GM12878 (cell line): ENCODE measurements at regions not wholly inside any gene's neighbourhood (a gene's known extent, or its start where the extent isn't known, plus 50 kb on each side); places are given as distances from the start of the nearest gene placed in this dataset.

ENCODE experiments used
- ATAC-seq: fragments of 200-7000 bp; cut with Tn5 transposase; 3 replicates; pipeline ENCODE4 v1.9.1; 2020; ENCODE audit warnings: mild to moderate bottlenecking, moderate library complexity
- BruUV-seq: library from RNA; stranded (reverse); fragments of 400-500 nt; replicated peaks from 2 replicates; lab custom pipeline; 2021; lab: Mats Ljungman, UMichigan
- CTCF ChIA-PET: fragments of 300-600 bp; sonication (Branson Sonifier 250); formaldehyde crosslinking; extraction: SDS; loops from one replicate; lab custom pipeline; 2021; ENCODE audit warnings: inconsistent platforms; lab: Yijun Ruan, JAX
- POLR2A ChIA-PET: fragments of 350-600 bp; formaldehyde crosslinking; extraction: SDS; loops from one replicate; lab custom pipeline; 2021; ENCODE audit warnings: inconsistent platforms; lab: Charles Lee
- RAD21 ChIA-PET: fragments of 300-600 bp; sonication (Branson Sonifier 250); formaldehyde crosslinking; loops from one replicate; lab custom pipeline; 2023; ENCODE audit warnings: antibody characterized with exemption; ENCODE audit not compliant: unreplicated experiment; lab: Charles Lee
- SMC1A ChIA-PET: fragments of 300-600 bp; sonication (Branson Sonifier 250); formaldehyde crosslinking; loops from one replicate; lab custom pipeline; 2023; ENCODE audit not compliant: unreplicated experiment, uncharacterized antibody; lab: Charles Lee
- DNase-seq: peaks from one replicate; pipeline ENCODE4 v3.0.0-alpha.2; 2011; ENCODE audit warnings: low read depth, low spot score
- FAIRE-seq: peaks from 3 replicates; lab custom pipeline; 2011; peaks lifted over from hg19 to GRCh38; lab: Jason Lieb, UNC
- H2AFZ ChIP-seq: 2 replicates; pipeline ENCODE4 v1.6.0; 2011; ENCODE audit warnings: low read depth, low read length, control low read depth; ENCODE audit not compliant: control insufficient read depth
- H3K27ac ChIP-seq: 2 replicates; pipeline ENCODE4 v1.5.1; 2011; ENCODE audit warnings: control low read depth; ENCODE audit not compliant: control insufficient read depth, insufficient read depth
- H3K27me3 ChIP-seq, 2 experiments: replicated peaks in 1 of 2; 2 replicates each; pipeline versions ENCODE4 v1.6.0 to v1.6.1; 2011; ENCODE audit warnings: low read length in 1 of 2; ENCODE audit not compliant: control insufficient read depth in 2 of 2, insufficient read depth in 2 of 2
- H3K36me3 ChIP-seq, 2 experiments: 2 replicates each; pipeline ENCODE4 v1.5.1; 2011; ENCODE audit warnings: low read length in 1 of 2; ENCODE audit not compliant: control insufficient read depth in 2 of 2, insufficient read depth in 2 of 2
- H3K4me1 ChIP-seq: 2 replicates; pipeline ENCODE4 v1.6.1; 2011; ENCODE audit warnings: mild to moderate bottlenecking, low read length, moderate library complexity, mixed read lengths; ENCODE audit not compliant: control insufficient read depth, insufficient read depth
- H3K4me2 ChIP-seq: 2 replicates; pipeline ENCODE4 v1.6.0; 2011; ENCODE audit warnings: control low read depth; ENCODE audit not compliant: control insufficient read depth, insufficient read depth
- H3K4me3 ChIP-seq: fragments of 200-600 bp; sonication (generic); 2 replicates; pipeline ENCODE4 v1.5.1; 2016
- H3K79me2 ChIP-seq: 2 replicates; pipeline ENCODE4 v1.6.0; 2011; ENCODE audit warnings: low read length; ENCODE audit not compliant: control insufficient read depth, insufficient read depth
- H3K9ac ChIP-seq: 2 replicates; pipeline ENCODE4 v1.8.0; 2011; ENCODE audit warnings: low read length, control low read depth, mixed read lengths; ENCODE audit not compliant: control insufficient read depth, insufficient read depth
- H3K9me3 ChIP-seq: replicated peaks from 3 replicates; pipeline ENCODE4 v1.5.1; 2011; ENCODE audit warnings: mild to moderate bottlenecking, low read length; ENCODE audit not compliant: control insufficient read depth, insufficient read depth
- H4K20me1 ChIP-seq: 2 replicates; pipeline ENCODE4 v1.6.0; 2011; ENCODE audit not compliant: control insufficient read depth, insufficient read depth
- BACH1 ChIP-seq: fragments of 450-650 bp; IDR thresholded peaks from 2 replicates; pipeline ENCODE4 v1.6.1; 2017; ENCODE audit warnings: mild to moderate bottlenecking, borderline replicate concordance
- CEBPB ChIP-seq, 2 experiments: fragments of 150-350 bp in 1 of 2; IDR thresholded peaks; 2 replicates each; pipeline ENCODE4 v1.6.1; 2012 to 2014; ENCODE audit warnings: low read depth in 2 of 2, low read length in 2 of 2, borderline replicate concordance in 1 of 2, inconsistent platforms in 1 of 2
- CREM ChIP-seq: IDR thresholded peaks from 2 replicates; pipeline ENCODE4 v1.6.1; 2014; ENCODE audit warnings: antibody characterized with exemption, low read depth
- EP300 ChIP-seq, 2 experiments: fragments of 150-350 bp in 1 of 2; IDR thresholded peaks; 2 replicates each; pipeline ENCODE4 v1.6.1; 2011 to 2012; ENCODE audit warnings: low read depth in 2 of 2, low read length in 2 of 2, borderline replicate concordance in 1 of 2, improper control_type of control experiment in 1 of 2, inconsistent platforms in 1 of 2; ENCODE audit not compliant: control insufficient read depth in 1 of 2
- FOXK2 ChIP-seq: fragments of 450-650 bp; IDR thresholded peaks from 2 replicates; pipeline ENCODE4 v1.6.1; 2017; ENCODE audit warnings: mild to moderate bottlenecking, moderate library complexity
- HDAC2 ChIP-seq: fragments of 200-600 bp; sonication (generic); IDR thresholded peaks from 2 replicates; pipeline ENCODE4 v1.6.1; 2017
- HDAC6 ChIP-seq: fragments of 200-600 bp; sonication (generic); IDR thresholded peaks from one replicate; pipeline ENCODE4 v1.8.0; 2017; ENCODE audit warnings: antibody characterized with exemption; ENCODE audit not compliant: unreplicated experiment
- POU2F2 ChIP-seq: IDR thresholded peaks from 3 replicates; pipeline ENCODE4 v1.6.1; 2011; ENCODE audit warnings: low read depth, mild to moderate bottlenecking, low read length, borderline replicate concordance
- SMARCA5 ChIP-seq: fragments of 450-650 bp; IDR thresholded peaks from 2 replicates; pipeline ENCODE4 v1.6.1; 2017; ENCODE audit warnings: mild to moderate bottlenecking
- SPI1 ChIP-seq: IDR thresholded peaks from 2 replicates; pipeline ENCODE4 v1.6.1; 2011; ENCODE audit warnings: low read depth, mild to moderate bottlenecking, low read length, moderate library complexity, borderline replicate concordance; ENCODE audit not compliant: insufficient read depth
- SREBF1 ChIP-seq: IDR thresholded peaks from 2 replicates; pipeline ENCODE4 v1.6.1; 2012; ENCODE audit warnings: mild to moderate bottlenecking, low read length
- SRF ChIP-seq, 2 experiments: IDR thresholded peaks; 2 replicates each; pipeline ENCODE4 v1.6.1; 2011; ENCODE audit warnings: low read depth in 2 of 2, low read length in 2 of 2, mild to moderate bottlenecking in 1 of 2, moderate library complexity in 1 of 2
- TCF3 ChIP-seq: IDR thresholded peaks from 2 replicates; pipeline ENCODE4 v1.6.1; 2012; ENCODE audit warnings: low read depth, mild to moderate bottlenecking, low read length, borderline replicate concordance; ENCODE audit not compliant: insufficient read depth
- ZZZ3 ChIP-seq: IDR thresholded peaks from 2 replicates; pipeline ENCODE4 v1.6.1; 2011; ENCODE audit warnings: low read depth; ENCODE audit not compliant: control insufficient read depth, insufficient read length
- WGBS: methylation state at CpG from one replicate; pipeline ENCODE4 v1.1.6; 2016; ENCODE audit warnings: low lambda C conversion rate; ENCODE audit not compliant: insufficient replicate concordance, insufficient coverage; ENCODE audit errors: missing lambda C conversion rate; 5-methylcytosine and 5-hydroxymethylcytosine counted together
- in situ Hi-C: fragments of 300-500 bp; cut with MboI; formaldehyde crosslinking; loops from 9 replicates; pipeline ENCODE4 v1.14.3; 2018; ENCODE audit warnings: mixed read lengths
- intact Hi-C: fragments of 100-400 bp; cut with micrococcal nuclease; formaldehyde crosslinking; loops from one replicate; pipeline ENCODE4 v1.14.2; 2022; ENCODE audit not compliant: unreplicated experiment
- TF ChIP-seq, protein P1 (sequence below): fragments of 450-650 bp; formaldehyde crosslinking; IDR thresholded peaks from 2 replicates; pipeline ENCODE4 v1.5.0; 2022; ENCODE audit warnings: mild to moderate bottlenecking, missing genetic modification characterization
- TF ChIP-seq, protein P2 (sequence below): fragments of 150-350 bp; IDR thresholded peaks from 2 replicates; pipeline ENCODE4 v1.6.1; 2014; ENCODE audit warnings: mild to moderate bottlenecking, low read depth, low read length
- TF ChIP-seq, protein P3 (sequence below): IDR thresholded peaks from 2 replicates; pipeline ENCODE4 v1.6.1; 2012; ENCODE audit warnings: low read depth, low read length, improper control_type of control experiment

DNA sequence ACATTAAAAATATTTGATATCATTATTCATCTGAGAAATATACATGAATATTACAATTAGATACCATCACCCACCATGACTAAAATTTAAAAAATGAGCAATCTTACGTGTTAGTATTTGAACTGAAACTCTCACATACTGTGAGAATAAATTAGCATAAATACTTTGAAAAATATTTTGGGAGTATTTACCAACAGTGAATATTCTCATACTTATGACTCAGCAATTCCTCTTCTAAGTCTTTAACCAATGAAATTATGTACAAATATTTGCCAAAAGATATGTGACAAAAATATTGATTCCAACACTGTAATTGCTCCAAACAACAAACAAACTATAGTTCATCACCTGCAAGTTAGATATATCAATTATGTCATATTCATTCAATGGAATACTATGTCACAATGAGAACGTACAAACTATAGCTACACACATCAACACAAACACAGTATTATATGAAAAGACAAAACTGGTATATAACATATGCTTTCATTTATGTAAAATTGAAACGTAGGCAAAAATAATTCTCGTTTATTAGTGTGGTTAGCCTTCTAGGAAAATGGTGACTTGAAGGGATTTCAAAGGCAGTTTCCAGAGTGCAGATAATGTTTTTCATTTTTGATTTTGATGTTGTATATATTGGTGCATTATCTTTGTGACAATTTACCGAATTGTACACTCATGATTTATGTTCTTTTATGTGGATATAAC is 742.2 kb downstream of the SLC16A7 start (continued):
- TF ChIP-seq, protein P1, sequence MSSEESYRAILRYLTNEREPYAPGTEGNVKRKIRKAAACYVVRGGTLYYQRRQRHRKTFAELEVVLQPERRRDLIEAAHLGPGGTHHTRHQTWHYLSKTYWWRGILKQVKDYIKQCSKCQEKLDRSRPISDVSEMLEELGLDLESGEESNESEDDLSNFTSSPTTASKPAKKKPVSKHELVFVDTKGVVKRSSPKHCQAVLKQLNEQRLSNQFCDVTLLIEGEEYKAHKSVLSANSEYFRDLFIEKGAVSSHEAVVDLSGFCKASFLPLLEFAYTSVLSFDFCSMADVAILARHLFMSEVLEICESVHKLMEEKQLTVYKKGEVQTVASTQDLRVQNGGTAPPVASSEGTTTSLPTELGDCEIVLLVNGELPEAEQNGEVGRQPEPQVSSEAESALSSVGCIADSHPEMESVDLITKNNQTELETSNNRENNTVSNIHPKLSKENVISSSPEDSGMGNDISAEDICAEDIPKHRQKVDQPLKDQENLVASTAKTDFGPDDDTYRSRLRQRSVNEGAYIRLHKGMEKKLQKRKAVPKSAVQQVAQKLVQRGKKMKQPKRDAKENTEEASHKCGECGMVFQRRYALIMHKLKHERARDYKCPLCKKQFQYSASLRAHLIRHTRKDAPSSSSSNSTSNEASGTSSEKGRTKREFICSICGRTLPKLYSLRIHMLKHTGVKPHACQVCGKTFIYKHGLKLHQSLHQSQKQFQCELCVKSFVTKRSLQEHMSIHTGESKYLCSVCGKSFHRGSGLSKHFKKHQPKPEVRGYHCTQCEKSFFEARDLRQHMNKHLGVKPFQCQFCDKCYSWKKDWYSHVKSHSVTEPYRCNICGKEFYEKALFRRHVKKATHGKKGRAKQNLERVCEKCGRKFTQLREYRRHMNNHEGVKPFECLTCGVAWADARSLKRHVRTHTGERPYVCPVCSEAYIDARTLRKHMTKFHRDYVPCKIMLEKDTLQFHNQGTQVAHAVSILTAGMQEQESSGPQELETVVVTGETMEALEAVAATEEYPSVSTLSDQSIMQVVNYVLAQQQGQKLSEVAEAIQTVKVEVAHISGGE (CRISPR knock-in tag), result no peak
- TF ChIP-seq, protein P2, sequence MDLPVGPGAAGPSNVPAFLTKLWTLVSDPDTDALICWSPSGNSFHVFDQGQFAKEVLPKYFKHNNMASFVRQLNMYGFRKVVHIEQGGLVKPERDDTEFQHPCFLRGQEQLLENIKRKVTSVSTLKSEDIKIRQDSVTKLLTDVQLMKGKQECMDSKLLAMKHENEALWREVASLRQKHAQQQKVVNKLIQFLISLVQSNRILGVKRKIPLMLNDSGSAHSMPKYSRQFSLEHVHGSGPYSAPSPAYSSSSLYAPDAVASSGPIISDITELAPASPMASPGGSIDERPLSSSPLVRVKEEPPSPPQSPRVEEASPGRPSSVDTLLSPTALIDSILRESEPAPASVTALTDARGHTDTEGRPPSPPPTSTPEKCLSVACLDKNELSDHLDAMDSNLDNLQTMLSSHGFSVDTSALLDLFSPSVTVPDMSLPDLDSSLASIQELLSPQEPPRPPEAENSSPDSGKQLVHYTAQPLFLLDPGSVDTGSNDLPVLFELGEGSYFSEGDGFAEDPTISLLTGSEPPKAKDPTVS, result no peak
- TF ChIP-seq, protein P3, sequence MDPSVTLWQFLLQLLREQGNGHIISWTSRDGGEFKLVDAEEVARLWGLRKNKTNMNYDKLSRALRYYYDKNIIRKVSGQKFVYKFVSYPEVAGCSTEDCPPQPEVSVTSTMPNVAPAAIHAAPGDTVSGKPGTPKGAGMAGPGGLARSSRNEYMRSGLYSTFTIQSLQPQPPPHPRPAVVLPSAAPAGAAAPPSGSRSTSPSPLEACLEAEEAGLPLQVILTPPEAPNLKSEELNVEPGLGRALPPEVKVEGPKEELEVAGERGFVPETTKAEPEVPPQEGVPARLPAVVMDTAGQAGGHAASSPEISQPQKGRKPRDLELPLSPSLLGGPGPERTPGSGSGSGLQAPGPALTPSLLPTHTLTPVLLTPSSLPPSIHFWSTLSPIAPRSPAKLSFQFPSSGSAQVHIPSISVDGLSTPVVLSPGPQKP, result no peak
- no peak for TF ChIP-seq SRF (IDR thresholded peaks at IDR 0.05; ENCODE audit: low read depth in 2 of 2, low read length in 2 of 2)

DNA sequence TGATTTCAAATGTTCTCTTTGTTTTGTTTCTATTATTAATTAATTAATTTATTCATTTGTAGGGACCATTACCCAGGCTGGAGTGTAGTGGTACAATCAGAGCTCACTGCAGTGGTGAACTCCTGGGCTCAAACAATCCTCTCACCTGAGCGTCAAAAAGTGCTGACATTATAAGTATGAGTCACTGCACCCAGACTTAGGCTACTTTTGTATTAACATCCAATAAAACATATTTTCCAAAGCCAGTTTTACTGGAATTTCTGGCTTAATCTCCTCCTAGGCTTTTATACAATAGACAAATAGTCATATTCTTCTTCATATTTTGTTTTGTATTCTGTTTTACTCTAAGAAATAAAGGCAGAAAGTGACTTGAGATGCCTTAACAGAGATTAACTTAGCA is 749.6 kb downstream of the SLC16A7 start:
- no peak overlapping the region for H3K4me2 ChIP-seq
- no peaks in the 10 kb centered on the region for H3K36me3 ChIP-seq
- no peaks in the 10 kb centered on the region for H4K20me1 ChIP-seq
- intact Hi-C loops, result no loop called here
- BruUV-seq, result no TSS peak
- ChIA-PET SMC1A (no interaction called here), POLR2A (no interaction called here), CTCF (no interaction called here), RAD21 (no interaction called here)
- H3K27me3 ChIP-seq, result no peaks in the 10 kb centered on the region
- H3K9ac ChIP-seq, result no peak overlapping the region
- H3K79me2 ChIP-seq, result no peaks in the 10 kb centered on the region
- no peak for DNase-seq
- in situ Hi-C loops, result no loop called here
- 45% methylated on average over 1 of the region's 1 CpG for WGBS
- H3K27ac ChIP-seq, result no peak overlapping the region
- no peak for FAIRE-seq
- no peaks in the 10 kb centered on the region for H3K9me3 ChIP-seq
- no peak overlapping the region for H3K4me3 ChIP-seq
- H3K4me1 ChIP-seq, result no peaks in the 10 kb centered on the region
- no peak for ATAC-seq
- H2AFZ ChIP-seq, result no peak overlapping the region
- no peak for TF ChIP-seq BACH1
- TF ChIP-seq HDAC2, result no peak
- TF ChIP-seq TCF3, result no peak
- TF ChIP-seq SPI1, result no peak
- no peak for TF ChIP-seq HDAC6
- TF ChIP-seq EP300 (IDR thresholded peaks at IDR 0.05; ENCODE audit: borderline replicate concordance in 1 of 2, control insufficient read depth in 1 of 2, low read depth in 2 of 2, low read length in 2 of 2), result no peak
- no peak for TF ChIP-seq SMARCA5
- no peak for TF ChIP-seq ZZZ3
- TF ChIP-seq POU2F2, result no peak
- TF ChIP-seq CEBPB (IDR thresholded peaks at IDR 0.05; ENCODE audit: borderline replicate concordance in 1 of 2, low read depth in 2 of 2, low read length in 2 of 2), result no peak
- no peak for TF ChIP-seq SREBF1
- no peak for TF ChIP-seq CREM
- TF ChIP-seq FOXK2, result no peak
